ENCODE measurements at regions not wholly inside any gene's neighbourhood (a gene's known extent, or its start where the extent isn't known, plus 50 kb on each side); places are given as distances from the start of the nearest gene placed in this dataset.

GRCh38 chr11:91756829-91757480 lies 467.7 kb upstream of the FAT3 start:
- no peak overlapping the region for H3K4me3 ChIP-seq
- no peak for DNase-seq (ENCODE audit: low spot score)
- H3K9me3 ChIP-seq = no peaks in the 10 kb centered on the region
- no peaks in the 10 kb centered on the region for H3K4me1 ChIP-seq
- no peaks in the 10 kb centered on the region for H3K27me3 ChIP-seq
- no peaks in the 10 kb centered on the region for H3K36me3 ChIP-seq
- TF ChIP-seq CTCF (IDR thresholded peaks at IDR 0.05) = no peak
- no peak overlapping the region for H3K27ac ChIP-seq

GRCh38 chr11:91755951-91756707 lies 468.5 kb upstream of the FAT3 start:
- no peak for DNase-seq (ENCODE audit: low spot score)
- no peak for TF ChIP-seq CTCF (IDR thresholded peaks at IDR 0.05)
- Histone ChIP-seq H3K4me1 (no peaks in the 10 kb centered on the region), H3K27ac (no peak overlapping the region), H3K4me3 (no peak overlapping the region), H3K36me3 (no peaks in the 10 kb centered on the region), H3K9me3 (no peaks in the 10 kb centered on the region), H3K27me3 (no peaks in the 10 kb centered on the region)

- no peak for DNase-seq (ENCODE audit: low spot score)
- Histone ChIP-seq H3K4me1 (no peaks in the 10 kb centered on the region), H3K9me3 (no peaks in the 10 kb centered on the region), H3K27ac (no peak overlapping the region), H3K4me3 (no peak overlapping the region), H3K27me3 (no peaks in the 10 kb centered on the region), H3K36me3 (no peaks in the 10 kb centered on the region)
- no peak for TF ChIP-seq CTCF (IDR thresholded peaks at IDR 0.05)
Observed at GRCh38 chr11:91755526-91755925, 469.1 kb upstream of the FAT3 start.

- H3K27me3 ChIP-seq = no peaks in the 10 kb centered on the region
- no peaks in the 10 kb centered on the region for H3K9me3 ChIP-seq
- no peak for TF ChIP-seq CTCF (IDR thresholded peaks at IDR 0.05)
- DNase-seq (ENCODE audit: low spot score) = no peak
- H3K27ac ChIP-seq = no peak overlapping the region
- H3K4me1 ChIP-seq = no peaks in the 10 kb centered on the region
- no peaks in the 10 kb centered on the region for H3K36me3 ChIP-seq
- H3K4me3 ChIP-seq = no peak overlapping the region
Observed at GRCh38 chr11:91749251-91749650, 475.4 kb upstream of the FAT3 start.

- Histone ChIP-seq H3K4me1 (no peaks in the 10 kb centered on the region), H3K9me3 (no peaks in the 10 kb centered on the region), H3K36me3 (no peaks in the 10 kb centered on the region), H3K27ac (no peak overlapping the region), H3K4me3 (no peak overlapping the region), H3K27me3 (no peaks in the 10 kb centered on the region)
- TF ChIP-seq CTCF (IDR thresholded peaks at IDR 0.05) = no peak
- DNase-seq (ENCODE audit: low spot score) = no peak
Observed at GRCh38 chr11:91742155-91742554, 482.5 kb upstream of the FAT3 start.

Data from right atrium auricular region (tissue), 2 donors.